H9 (cell line): ENCODE measurements at regions not wholly inside any gene's neighbourhood (a gene's known extent, or its start where the extent isn't known, plus 50 kb on each side); places are given as distances from the start of the nearest gene placed in this dataset.

Experiments used
- DNase-seq: peaks from one replicate; pipeline ENCODE4 v3.0.0-alpha.2; 2017
- H2AFZ ChIP-seq: one replicate; pipeline ENCODE4 v1.6.1; 2013; ENCODE audit warnings: mild to moderate bottlenecking, low read length, control low read depth, moderate library complexity
- H2AK5ac ChIP-seq: 2 replicates; pipeline ENCODE4 v1.6.1; 2013; ENCODE audit warnings: low read length, control low read depth, mixed read lengths; ENCODE audit not compliant: insufficient read length
- H2BK120ac ChIP-seq: one replicate; pipeline ENCODE4 v1.6.1; 2013; ENCODE audit warnings: low read depth, mild to moderate bottlenecking, low read length, control low read depth, inconsistent platforms; ENCODE audit not compliant: poor library complexity, severe bottlenecking
- H2BK12ac ChIP-seq: 2 replicates; pipeline ENCODE4 v1.6.1; 2013; ENCODE audit warnings: low read length, control low read depth, mixed read lengths, low read depth; ENCODE audit not compliant: insufficient read length
- H2BK15ac ChIP-seq: 2 replicates; pipeline ENCODE4 v1.6.1; 2013; ENCODE audit warnings: low read depth, low read length, control low read depth
- H2BK20ac ChIP-seq: one replicate; pipeline ENCODE4 v1.6.1; 2013; ENCODE audit warnings: low read depth, mild to moderate bottlenecking, low read length, control low read depth, inconsistent platforms; ENCODE audit not compliant: poor library complexity, severe bottlenecking
- H2BK5ac ChIP-seq: 2 replicates; pipeline ENCODE4 v1.6.1; 2013; ENCODE audit warnings: low read length, control low read depth, mixed read lengths; ENCODE audit not compliant: insufficient read length
- H3K14ac ChIP-seq: 2 replicates; pipeline ENCODE4 v1.6.1; 2013; ENCODE audit warnings: low read length, control low read depth; ENCODE audit not compliant: insufficient read depth
- H3K18ac ChIP-seq: 2 replicates; pipeline ENCODE4 v1.6.1; 2013; ENCODE audit warnings: low read depth, mild to moderate bottlenecking, mixed read lengths, low read length, control low read depth; ENCODE audit not compliant: insufficient read length
- H3K23ac ChIP-seq: 2 replicates; pipeline ENCODE4 v1.6.1; 2013; ENCODE audit warnings: low read length, control low read depth, mixed read lengths, low read depth; ENCODE audit not compliant: insufficient read length
- H3K23me2 ChIP-seq: 2 replicates; pipeline ENCODE4 v1.6.1; 2013; ENCODE audit warnings: low read depth, mild to moderate bottlenecking, mixed read lengths, low read length, control low read depth; ENCODE audit not compliant: insufficient read length, poor library complexity, severe bottlenecking
- H3K27ac ChIP-seq: 2 replicates; pipeline ENCODE4 v1.5.1; 2013; ENCODE audit warnings: low read length, control low read depth, mixed read lengths, low read depth; ENCODE audit not compliant: insufficient read length
- H3K27me3 ChIP-seq: 2 replicates; pipeline ENCODE4 v1.6.1; 2013; ENCODE audit warnings: low read length, control low read depth, inconsistent platforms; ENCODE audit not compliant: insufficient read depth
- H3K4ac ChIP-seq: 2 replicates; pipeline ENCODE4 v1.6.1; 2013; ENCODE audit warnings: low read depth, mild to moderate bottlenecking, control low read depth, inconsistent platforms, low read length, moderate library complexity
- H3K4me1 ChIP-seq: 2 replicates; pipeline ENCODE4 v1.6.1; 2013; ENCODE audit warnings: low read length, control low read depth, inconsistent platforms; ENCODE audit not compliant: insufficient read depth
- H3K4me2 ChIP-seq: 2 replicates; pipeline ENCODE4 v1.6.1; 2013; ENCODE audit warnings: low read length, control low read depth, mixed read lengths; ENCODE audit not compliant: insufficient read length, insufficient read depth
- H3K56ac ChIP-seq: 2 replicates; pipeline ENCODE4 v1.6.1; 2013; ENCODE audit warnings: low read depth, mild to moderate bottlenecking, mixed read lengths, low read length, control low read depth; ENCODE audit not compliant: insufficient read length
- H3K79me1 ChIP-seq: 2 replicates; pipeline ENCODE4 v1.6.1; 2013; ENCODE audit warnings: low read depth, mild to moderate bottlenecking, moderate library complexity, low read length, control low read depth, inconsistent platforms; ENCODE audit not compliant: insufficient read depth, poor library complexity, severe bottlenecking
- H3K79me2 ChIP-seq: 2 replicates; pipeline ENCODE4 v1.6.1; 2013; ENCODE audit warnings: low read length, control low read depth, inconsistent platforms; ENCODE audit not compliant: insufficient read depth
- H3K9ac ChIP-seq: 2 replicates; pipeline ENCODE4 v1.6.1; 2013; ENCODE audit warnings: low read length, control low read depth, mixed read lengths; ENCODE audit not compliant: insufficient read length; ENCODE audit errors: extremely low read depth
- H3K9me3 ChIP-seq: one replicate; pipeline ENCODE4 v1.6.1; 2013; ENCODE audit warnings: low read depth, low read length, inconsistent platforms; ENCODE audit not compliant: control insufficient read depth
- H3T11ph ChIP-seq: one replicate; pipeline ENCODE4 v1.6.1; 2013; ENCODE audit warnings: mild to moderate bottlenecking, low read length, control low read depth, inconsistent platforms
- H4K20me1 ChIP-seq: one replicate; pipeline ENCODE4 v1.6.1; 2013; ENCODE audit not compliant: control insufficient read depth, insufficient read length, insufficient read depth
- H4K5ac ChIP-seq: 2 replicates; pipeline ENCODE4 v1.6.1; 2013; ENCODE audit warnings: low read depth, mild to moderate bottlenecking, mixed read lengths, low read length, control low read depth; ENCODE audit not compliant: insufficient read length
- H4K8ac ChIP-seq: replicated peaks from 2 replicates; pipeline ENCODE4 v1.6.1; 2013; ENCODE audit warnings: low read length, control low read depth, mixed read lengths, low read depth; ENCODE audit not compliant: insufficient read length
- H4K91ac ChIP-seq: 2 replicates; pipeline ENCODE4 v1.6.1; 2013; ENCODE audit warnings: low read depth, mild to moderate bottlenecking, moderate library complexity, mixed read lengths, low read length, control low read depth; ENCODE audit not compliant: insufficient read length
- H3K27ac Mint-ChIP-seq, 3 experiments: 2 replicates in 2 of 3; 3 replicates in 1 of 3; pipeline ENCODE4 v1.8.0; 2020 to 2021; ENCODE audit warnings: mixed read lengths in 3 of 3, mild to moderate bottlenecking in 1 of 3, moderate library complexity in 1 of 3
- H3K27me3 Mint-ChIP-seq: 2 replicates; pipeline ENCODE4 v1.8.0; 2021; ENCODE audit warnings: low read depth, mild to moderate bottlenecking, moderate library complexity, mixed read lengths
- H3K36me3 Mint-ChIP-seq, 3 experiments: 2 replicates in 2 of 3; 3 replicates in 1 of 3; pipeline ENCODE4 v1.8.0; 2020 to 2021; ENCODE audit warnings: low read depth in 3 of 3, mixed read lengths in 3 of 3; ENCODE audit not compliant: insufficient read depth in 1 of 3
- H3K4me1 Mint-ChIP-seq, 2 experiments: 2 replicates each; pipeline ENCODE4 v1.8.0; 2020; ENCODE audit warnings: mixed read lengths in 2 of 2
- H3K4me3 Mint-ChIP-seq, 2 experiments: 2 replicates in 1 of 2; 3 replicates in 1 of 2; pipeline ENCODE4 v1.8.0; 2020 to 2021; ENCODE audit warnings: mild to moderate bottlenecking in 2 of 2, mixed read lengths in 2 of 2, moderate library complexity in 1 of 2
- H3K9me3 Mint-ChIP-seq, 2 experiments: 2 replicates in 1 of 2; 3 replicates in 1 of 2; pipeline ENCODE4 v1.8.0; 2020; ENCODE audit warnings: mild to moderate bottlenecking in 2 of 2, mixed read lengths in 2 of 2, moderate library complexity in 1 of 2
- CTCF ChIP-seq: fragments of 200-600 bp; sonication (generic); conservative IDR thresholded peaks from 3 replicates; pipeline ENCODE4 v1.8.0; 2021; ENCODE audit warnings: antibody characterized with exemption, mild to moderate bottlenecking
- WGBS: extraction: QIAGEN DNeasy Blood & Tissue Kit; methylation state at CpG from one replicate; pipeline ENCODE4 v1.1.7; 2013; ENCODE audit warnings: missing lambda C conversion rate, low lambda C conversion rate, mixed read lengths; ENCODE audit not compliant: insufficient read length; ENCODE audit errors: extremely low coverage; 5-methylcytosine and 5-hydroxymethylcytosine counted together

- Histone ChIP-seq H2BK12ac (no peak overlapping the region), H3K23me2 (no peaks in the 10 kb centered on the region), H3K79me1 (no peaks in the 10 kb centered on the region), H3K79me2 (no peaks in the 10 kb centered on the region), H4K5ac (no peak overlapping the region), H4K8ac (no peak overlapping the region), H3K56ac (no peak overlapping the region), H3K9ac (no peak overlapping the region), H3K18ac (no peak overlapping the region), H2BK5ac (no peak overlapping the region), H3K4me1 (no peaks in the 10 kb centered on the region), H2AK5ac (no peak overlapping the region), H4K91ac (no peak overlapping the region), H3K9me3 (no peaks in the 10 kb centered on the region), H2BK20ac (no peak overlapping the region), H3K23ac (no peak overlapping the region), H3T11ph (no peak overlapping the region), H3K14ac (no peak overlapping the region), H3K4ac (no peak overlapping the region), H2AFZ (no peak overlapping the region), H3K4me2 (no peak overlapping the region), H3K27me3 (no peaks in the 10 kb centered on the region), H2BK120ac (no peak overlapping the region), H2BK15ac (no peak overlapping the region), H3K27ac (no peak overlapping the region), H4K20me1 (no peaks in the 10 kb centered on the region)
- Mint-ChIP-seq H3K4me3 (no peak overlapping the region), H3K4me1 (peaks cover 0 to 4% of the 10 kb centered on the region in 2 experiments; a peak in 2 of 4 replicates), H3K9me3 (peaks cover 11 to 14% of the 10 kb centered on the region in 2 experiments), H3K36me3 (no peaks in the 10 kb centered on the region), H3K27me3 (peaks cover 5% of the 10 kb centered on the region), H3K27ac (no peak overlapping the region)
- no CpG with 5 or more reads among the region's 4 CpGs for WGBS
- no peak for DNase-seq
- no peak for TF ChIP-seq CTCF
Observed at GRCh38 chrX:125621588-125621927, 301.9 kb downstream of the TEX13C start.
